GM13977 (cell line): ENCODE measurements at regions not wholly inside any gene's neighbourhood (a gene's known extent, or its start where the extent isn't known, plus 50 kb on each side); places are given as distances from the start of the nearest gene placed in this dataset.

Experiments
- DNase-seq: peaks from one replicate; pipeline ENCODE4 v3.0.0; 2012; ENCODE audit warnings: low spot score
- CTCF ChIP-seq: IDR thresholded peaks from 2 replicates; pipeline ENCODE4 v1.5.1; 2012; ENCODE audit warnings: mild to moderate bottlenecking, control low read depth; ENCODE audit not compliant: insufficient read depth; ENCODE audit errors: extremely low read depth, missing control alignments
- in situ Hi-C: fragments of 300-500 bp; cut with MboI; formaldehyde crosslinking; loops from one replicate; pipeline ENCODE4 v1.12.0; 2022; ENCODE audit warnings: low sequenced_read_pairs, low pct_unique_long_range_greater_than_20kb, mixed read lengths, inconsistent platforms; ENCODE audit not compliant: unreplicated experiment

GRCh38 chr7:86629-87028, 105.7 kb upstream of the FAM20C start:
- TF ChIP-seq CTCF, result no peak
- no peak for DNase-seq
- in situ Hi-C loops, result no loop called here

DNA sequence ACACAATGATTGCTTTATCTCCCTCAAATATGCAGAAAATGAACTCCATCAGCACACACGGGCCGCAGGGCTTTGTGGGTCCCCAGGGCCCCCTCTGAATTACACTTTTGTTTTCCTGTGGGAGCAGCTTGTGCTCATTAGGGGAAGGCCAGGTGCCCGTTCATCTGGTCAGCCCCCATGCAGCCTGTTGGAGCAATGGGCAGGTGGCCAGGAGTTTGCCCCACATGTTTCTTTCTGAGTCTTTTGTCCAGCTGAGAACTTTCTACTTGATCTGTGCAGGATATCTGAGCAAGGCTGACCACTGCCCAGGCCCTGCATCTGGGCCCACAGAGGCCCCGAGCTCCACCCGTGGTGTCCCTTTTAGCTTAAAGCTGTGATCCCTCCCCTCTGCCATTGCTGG, 105.3 kb upstream of the FAM20C start:
- in situ Hi-C loops, result no loop called here
- no peak for DNase-seq
- TF ChIP-seq CTCF, result no peak

DNA sequence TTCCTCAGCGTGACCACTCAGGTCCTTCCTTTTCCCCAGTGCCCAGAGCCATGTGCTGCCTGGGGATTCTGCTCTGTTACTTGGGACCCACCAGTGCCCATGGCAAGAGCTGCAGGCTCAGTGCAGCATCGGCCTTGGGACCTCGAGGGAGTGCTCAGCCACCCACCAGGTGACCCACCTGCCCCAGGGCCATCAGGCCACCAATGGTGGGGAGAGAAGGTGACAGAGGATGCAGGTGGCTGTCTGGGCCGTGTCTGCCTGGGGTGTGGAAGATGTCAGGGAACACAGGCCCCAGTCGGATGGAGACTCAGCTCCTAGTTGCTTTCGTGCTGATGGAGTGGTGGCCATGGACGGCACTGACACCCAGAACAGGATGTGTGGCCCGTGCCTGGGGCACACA, 104.7 kb upstream of the FAM20C start:
- in situ Hi-C loops, result no loop called here
- TF ChIP-seq CTCF, result no peak
- DNase-seq, result no peak

- in situ Hi-C loops, result no loop called here
- TF ChIP-seq CTCF, result no peak
- no peak for DNase-seq
These were observed 104.1 kb upstream of the FAM20C start for GRCh38 chr7:88095-88926.

- DNase-seq, result no peak
- in situ Hi-C loops, result no loop called here
- TF ChIP-seq CTCF, result no peak
These were observed 103.5 kb upstream of the FAM20C start for GRCh38 chr7:88927-89231.

- DNase-seq, result no peak
- TF ChIP-seq CTCF, result no peak
- in situ Hi-C loops, result no loop called here
These were observed 102.9 kb upstream of the FAM20C start for GRCh38 chr7:89232-90019.
